PC-9 (cell line): ENCODE measurements at regions not wholly inside any gene's neighbourhood (a gene's known extent, or its start where the extent isn't known, plus 50 kb on each side); places are given as distances from the start of the nearest gene placed in this dataset.

Source experiments
- EZH2 ChIP-seq: fragments of 200-600 bp; sonication (generic); IDR thresholded peaks from 2 replicates; pipeline ENCODE4 v1.8.0; 2017; ENCODE audit warnings: antibody characterized with exemption, low read depth
- TF ChIP-seq, protein P1 (sequence below): fragments of 200-600 bp; sonication (generic); conservative IDR thresholded peaks from 2 replicates; pipeline ENCODE4 v1.6.1; 2017; ENCODE audit warnings: mixed run types, antibody characterized with exemption, mild to moderate bottlenecking, moderate library complexity

DNA sequence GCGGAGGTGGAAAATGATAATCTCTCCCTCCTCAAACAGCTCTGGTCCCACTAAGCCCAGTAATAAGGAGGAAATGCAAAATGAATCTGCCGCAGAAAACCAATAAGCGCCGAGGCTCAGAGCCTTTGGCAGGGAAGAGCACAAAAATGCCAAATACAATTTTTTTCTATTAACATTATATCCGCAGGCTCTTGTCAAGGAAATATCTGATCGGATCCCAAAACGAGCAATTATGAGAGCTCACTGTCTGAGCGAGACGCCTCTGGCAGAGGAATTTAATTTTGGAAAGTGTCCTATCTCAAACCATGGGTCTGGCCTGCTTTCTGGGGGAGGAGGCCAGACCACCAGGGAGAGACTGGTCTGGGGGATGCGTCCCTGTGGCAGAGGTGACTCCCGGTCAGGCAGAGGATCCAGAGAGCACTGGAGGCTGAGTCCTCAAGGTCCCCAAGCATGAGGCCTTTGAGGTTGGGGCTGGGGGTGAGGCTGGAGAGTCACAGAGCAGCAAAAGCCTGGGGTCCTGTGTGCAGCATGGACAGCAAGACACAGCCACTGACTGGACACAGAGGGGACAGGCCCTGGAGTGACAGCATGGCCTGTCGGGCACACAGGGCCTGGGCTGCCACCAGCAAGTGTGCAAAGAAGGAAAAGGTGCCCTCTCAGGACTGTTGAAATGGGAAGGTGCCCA, 342.8 kb upstream of the SFSWAP start:
- TF ChIP-seq, protein P1, sequence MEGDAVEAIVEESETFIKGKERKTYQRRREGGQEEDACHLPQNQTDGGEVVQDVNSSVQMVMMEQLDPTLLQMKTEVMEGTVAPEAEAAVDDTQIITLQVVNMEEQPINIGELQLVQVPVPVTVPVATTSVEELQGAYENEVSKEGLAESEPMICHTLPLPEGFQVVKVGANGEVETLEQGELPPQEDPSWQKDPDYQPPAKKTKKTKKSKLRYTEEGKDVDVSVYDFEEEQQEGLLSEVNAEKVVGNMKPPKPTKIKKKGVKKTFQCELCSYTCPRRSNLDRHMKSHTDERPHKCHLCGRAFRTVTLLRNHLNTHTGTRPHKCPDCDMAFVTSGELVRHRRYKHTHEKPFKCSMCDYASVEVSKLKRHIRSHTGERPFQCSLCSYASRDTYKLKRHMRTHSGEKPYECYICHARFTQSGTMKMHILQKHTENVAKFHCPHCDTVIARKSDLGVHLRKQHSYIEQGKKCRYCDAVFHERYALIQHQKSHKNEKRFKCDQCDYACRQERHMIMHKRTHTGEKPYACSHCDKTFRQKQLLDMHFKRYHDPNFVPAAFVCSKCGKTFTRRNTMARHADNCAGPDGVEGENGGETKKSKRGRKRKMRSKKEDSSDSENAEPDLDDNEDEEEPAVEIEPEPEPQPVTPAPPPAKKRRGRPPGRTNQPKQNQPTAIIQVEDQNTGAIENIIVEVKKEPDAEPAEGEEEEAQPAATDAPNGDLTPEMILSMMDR, result no peak
- TF ChIP-seq EZH2, result no peak
